ENCODE measurements at regions not wholly inside any gene's neighbourhood (a gene's known extent, or its start where the extent isn't known, plus 50 kb on each side); places are given as distances from the start of the nearest gene placed in this dataset.

- no peaks in the 10 kb centered on the region for H3K36me3 ChIP-seq (ENCODE audit: insufficient read depth in 1 of 2, low read depth in 1 of 2)
- H3K4me1 ChIP-seq = peaks cover 4% of the 10 kb centered on the region
- H3K9me3 ChIP-seq = no peaks in the 10 kb centered on the region
- H3K27me3 ChIP-seq (ENCODE audit: insufficient read depth in 3 of 3, low read length in 2 of 3) = no peaks in the 10 kb centered on the region
- no peak overlapping the region for H3K27ac ChIP-seq
- no peak overlapping the region for H3K4me3 ChIP-seq
- no peak for ATAC-seq
- 56 to 70% (median 59%) methylated on average over 5 of the region's 5 CpGs for WGBS, 3 donors
- DNase-seq = no peak
- intact Hi-C loops (cut with DNase I) = no loop called here
- no peak for TF ChIP-seq CTCF (IDR thresholded peaks at IDR 0.05)
These were observed 79.4 kb upstream of the FOXN2 start for GRCh38 chr2:48235076-48235475.

- ATAC-seq (peak in 1 of 4 donors; percentile 32), DNase-seq (no peak)
- Histone ChIP-seq H3K27ac (no peak overlapping the region), H3K36me3 (ENCODE audit: insufficient read depth in 1 of 2, low read depth in 1 of 2) (no peaks in the 10 kb centered on the region), H3K4me1 (peaks cover 4% of the 10 kb centered on the region), H3K4me3 (no peak overlapping the region), H3K9me3 (no peaks in the 10 kb centered on the region), H3K27me3 (ENCODE audit: insufficient read depth in 3 of 3, low read length in 2 of 3) (no peaks in the 10 kb centered on the region)
- WGBS, 3 donors = 71 to 82% (median 75%) methylated on average over 4 of the region's 4 CpGs
- TF ChIP-seq CTCF (IDR thresholded peaks at IDR 0.05) = no peak
- intact Hi-C loops (cut with DNase I) = no loop called here
These were observed 76.1 kb upstream of the FOXN2 start for GRCh38 chr2:48238381-48238780.

DNA sequence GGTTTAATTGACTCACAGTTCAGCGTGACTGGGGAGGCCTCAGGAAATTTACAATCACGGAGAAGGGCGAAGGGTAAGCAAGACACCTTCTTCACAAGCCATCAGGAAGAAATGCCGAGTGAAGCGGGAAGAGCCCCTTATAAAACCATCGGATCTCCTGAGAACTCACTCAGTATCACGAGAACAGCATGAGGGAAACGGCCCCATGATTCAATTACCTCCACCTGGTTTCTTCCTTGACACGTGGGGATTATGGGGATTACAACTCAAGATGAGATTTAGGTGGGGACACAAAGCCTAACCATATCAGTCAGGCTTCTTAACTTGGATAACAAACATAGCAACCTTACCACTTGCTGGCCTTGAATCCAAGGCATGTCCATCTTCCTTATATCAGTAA lies 73.6 kb upstream of the FOXN2 start:
- Histone ChIP-seq H3K9me3 (no peaks in the 10 kb centered on the region), H3K27me3 (ENCODE audit: insufficient read depth in 3 of 3, low read length in 2 of 3) (no peaks in the 10 kb centered on the region), H3K4me3 (no peak overlapping the region), H3K4me1 (no peaks in the 10 kb centered on the region), H3K36me3 (ENCODE audit: insufficient read depth in 1 of 2, low read depth in 1 of 2) (no peaks in the 10 kb centered on the region), H3K27ac (no peak overlapping the region)
- ATAC-seq = no peak
- intact Hi-C loops (cut with DNase I) = loop anchor here in 1 of 2 donors (10.0 kb wide), 1 partner anchor 184 kb away; no protein-coding TSS in a partner anchor
- WGBS, 3 donors = 72 to 79% (median 74%) methylated on average over 9 of the region's 9 CpGs
- no peak for TF ChIP-seq CTCF (IDR thresholded peaks at IDR 0.05)
- DNase-seq = no peak

GRCh38 chr2:48247206-48247605 lies 67.3 kb upstream of the FOXN2 start:
- no peak overlapping the region for H3K4me3 ChIP-seq
- DNase-seq (no peak), ATAC-seq (no peak)
- no peak overlapping the region for H3K27ac ChIP-seq
- H3K4me1 ChIP-seq = peaks cover 34% of the 10 kb centered on the region
- H3K36me3 ChIP-seq (ENCODE audit: insufficient read depth in 1 of 2, low read depth in 1 of 2) = no peaks in the 10 kb centered on the region
- H3K9me3 ChIP-seq = no peaks in the 10 kb centered on the region
- 83 to 85% (median 84%) methylated on average over 5 of the region's 5 CpGs for WGBS, 3 donors
- no peaks in the 10 kb centered on the region for H3K27me3 ChIP-seq (ENCODE audit: insufficient read depth in 3 of 3, low read length in 2 of 3)
- intact Hi-C loops (cut with DNase I) = loop anchor here in 1 of 2 donors (5.0 to 10.0 kb wide), 2 partner anchors 60 to 178 kb away; no protein-coding TSS in a partner anchor
- no peak for TF ChIP-seq CTCF (IDR thresholded peaks at IDR 0.05)

Data from psoas muscle (tissue), 7 donors.